A549 (cell line): ENCODE measurements at regions not wholly inside any gene's neighbourhood (a gene's known extent, or its start where the extent isn't known, plus 50 kb on each side); places are given as distances from the start of the nearest gene placed in this dataset.

Experiments used
- ATAC-seq, 2 experiments: fragments of 200-7000 bp in 1 of 2; fragments of >200 bp in 1 of 2; cut with Nextera tagmentation in 1 of 2; cut with Tn5 transposase in 1 of 2; 3 replicates each; pipeline versions ENCODE4 v1.8.0 to v1.9.1; 2018 to 2020; ENCODE audit warnings: mild to moderate bottlenecking in 1 of 2, moderate library complexity in 1 of 2
- CTCF ChIA-PET: fragments of 300-600 bp; sonication (Branson Sonifier 250); formaldehyde crosslinking; extraction: SDS; loops from one replicate; lab custom pipeline; 2021; ENCODE audit warnings: antibody characterized with exemption, inconsistent platforms; lab: Yijun Ruan, JAX
- POLR2A ChIA-PET: fragments of 350-600 bp; formaldehyde crosslinking; extraction: SDS; loops from one replicate; lab custom pipeline; 2021; ENCODE audit warnings: antibody characterized with exemption, inconsistent platforms; lab: Yijun Ruan, JAX
- DNase-seq, 2 experiments: peaks; one replicate each; pipeline versions ENCODE4 v3.0.0 to v3.0.0-alpha.2; 2011 to 2016; ENCODE audit warnings: low read depth in 1 of 2, low spot score in 1 of 2
- FAIRE-seq: peaks from 2 replicates; lab custom pipeline; 2011; peaks lifted over from hg19 to GRCh38; lab: Jason Lieb, UNC
- H3K27ac ChIP-seq, 2 experiments: fragments of >200 bp; sonication (Bioruptor Twin); formaldehyde crosslinking; 3 replicates each; pipeline ENCODE4 v1.5.1; 2016 to 2017
- H3K4me1 ChIP-seq: fragments of >200 bp; sonication (Bioruptor Twin); formaldehyde crosslinking; 3 replicates; pipeline ENCODE4 v1.6.1; 2016
- H3K4me2 ChIP-seq: fragments of >200 bp; sonication (Bioruptor Twin); formaldehyde crosslinking; 3 replicates; pipeline ENCODE4 v1.6.1; 2016
- H3K4me3 ChIP-seq: fragments of >200 bp; sonication (Bioruptor Twin); formaldehyde crosslinking; 3 replicates; pipeline ENCODE4 v1.5.1; 2016
- H3K9me3 ChIP-seq: fragments of >200 bp; sonication (Bioruptor Twin); formaldehyde crosslinking; 3 replicates; pipeline ENCODE4 v1.6.1; 2016
- CEBPB ChIP-seq, 2 experiments: fragments of >200 bp in 1 of 2; sonication (Bioruptor Twin) in 1 of 2; formaldehyde crosslinking in 1 of 2; IDR thresholded peaks; 2 replicates each; pipeline ENCODE4 v1.6.1; 2012 to 2016
- CHD4 ChIP-seq: fragments of 200-600 bp; sonication (generic); IDR thresholded peaks from 2 replicates; pipeline ENCODE4 v1.6.1; 2016; ENCODE audit warnings: antibody characterized with exemption, mild to moderate bottlenecking, borderline replicate concordance
- EHMT2 ChIP-seq: fragments of 200-600 bp; sonication (generic); IDR thresholded peaks from 2 replicates; pipeline ENCODE4 v1.6.1; 2016; ENCODE audit warnings: antibody characterized with exemption, low read depth, mild to moderate bottlenecking, moderate library complexity
- ESRRA ChIP-seq: fragments of 150-350 bp; IDR thresholded peaks from 2 replicates; pipeline ENCODE4 v1.6.1; 2014; ENCODE audit warnings: mild to moderate bottlenecking, low read length, borderline replicate concordance
- FOSL2 ChIP-seq, 2 experiments: fragments of 450-650 bp in 1 of 2; fragments of >200 bp in 1 of 2; sonication (Bioruptor Twin) in 1 of 2; formaldehyde crosslinking; IDR thresholded peaks; 2 replicates each; pipeline versions ENCODE4 v1.5.0 to v1.6.1; 2016 to 2020; ENCODE audit warnings: mild to moderate bottlenecking in 1 of 2, moderate library complexity in 1 of 2
- HEYL ChIP-seq: fragments of 250-450 bp; sonication (Bioruptor Pico); IDR thresholded peaks from 2 replicates; pipeline ENCODE4 v1.8.0; 2021; ENCODE audit warnings: mild to moderate bottlenecking, moderate library complexity
- JUN ChIP-seq, 2 experiments: fragments of >200 bp; sonication (Bioruptor Twin); formaldehyde crosslinking; IDR thresholded peaks; 2 replicates in 1 of 2; 3 replicates in 1 of 2; pipeline ENCODE4 v1.6.1; 2016 to 2017
- KDM1A ChIP-seq: fragments of 200-600 bp; sonication (generic); IDR thresholded peaks from 2 replicates; pipeline ENCODE4 v1.6.1; 2016; ENCODE audit warnings: low read depth, mild to moderate bottlenecking
- KDM5A ChIP-seq: fragments of 200-600 bp; sonication (generic); IDR thresholded peaks from 2 replicates; pipeline ENCODE4 v1.6.1; 2016; ENCODE audit warnings: antibody characterized with exemption, mild to moderate bottlenecking
- MYC ChIP-seq: IDR thresholded peaks from 2 replicates; pipeline ENCODE4 v1.6.1; 2012; ENCODE audit warnings: mild to moderate bottlenecking, inconsistent platforms, low read length, improper control_type of control experiment, borderline replicate concordance
- NFE2L2 ChIP-seq: fragments of 150-350 bp; conservative IDR thresholded peaks from 2 replicates; pipeline ENCODE4 v1.6.1; 2014; ENCODE audit warnings: low read length
- NPAS2 ChIP-seq: fragments of 250-450 bp; sonication (Bioruptor Pico); IDR thresholded peaks from 2 replicates; pipeline ENCODE4 v1.8.0; 2022; ENCODE audit warnings: mild to moderate bottlenecking, moderate library complexity, borderline replicate concordance
- RCOR1 ChIP-seq: fragments of 150-350 bp; IDR thresholded peaks from 2 replicates; pipeline ENCODE4 v1.6.1; 2014; ENCODE audit warnings: antibody characterized with exemption, low read length, low read depth
- RNF2 ChIP-seq: fragments of 200-600 bp; sonication (generic); IDR thresholded peaks from 2 replicates; pipeline ENCODE4 v1.6.1; 2016; ENCODE audit warnings: low read depth, mild to moderate bottlenecking, antibody characterized with exemption, moderate library complexity, borderline replicate concordance
- SMC3 ChIP-seq: fragments of >200 bp; sonication (Bioruptor Twin); formaldehyde crosslinking; IDR thresholded peaks from 3 replicates; pipeline ENCODE4 v1.6.1; 2018; ENCODE audit warnings: inconsistent platforms
- SREBF2 ChIP-seq: fragments of 450-650 bp; IDR thresholded peaks from 2 replicates; pipeline ENCODE4 v1.6.1; 2014; ENCODE audit warnings: mild to moderate bottlenecking, moderate library complexity
- TFCP2L1 ChIP-seq: fragments of 250-450 bp; sonication (Bioruptor Pico); IDR thresholded peaks from 2 replicates; pipeline ENCODE4 v1.5.0; 2021; ENCODE audit warnings: mild to moderate bottlenecking
- ZC3H11A ChIP-seq: fragments of 450-650 bp; IDR thresholded peaks from 2 replicates; pipeline ENCODE4 v1.6.1; 2014; ENCODE audit warnings: antibody characterized with exemption, mild to moderate bottlenecking
- ZSCAN20 ChIP-seq: fragments of 250-450 bp; sonication (Bioruptor Pico); IDR thresholded peaks from 2 replicates; pipeline ENCODE4 v1.8.0; 2022; ENCODE audit warnings: mild to moderate bottlenecking, moderate library complexity
- WGBS: methylation state at CpG from one replicate; pipeline ENCODE4 v1.1.6; 2017; ENCODE audit errors: missing lambda C conversion rate; 5-methylcytosine and 5-hydroxymethylcytosine counted together
- TF ChIP-seq, protein P1 (sequence below): fragments of 250-450 bp; sonication (Bioruptor Pico); IDR thresholded peaks from 2 replicates; pipeline ENCODE4 v1.5.0; 2021; ENCODE audit warnings: mild to moderate bottlenecking, moderate library complexity, borderline replicate concordance
- TF ChIP-seq, protein P2 (sequence below): IDR thresholded peaks from 2 replicates; pipeline ENCODE4 v1.6.1; 2012
- TF ChIP-seq, protein P3 (sequence below): IDR thresholded peaks from 2 replicates; pipeline ENCODE4 v1.6.1; 2012
- TF ChIP-seq, protein P4 (sequence below): fragments of >200 bp; sonication (Bioruptor Twin); formaldehyde crosslinking; IDR thresholded peaks from 3 replicates; pipeline ENCODE4 v1.5.1; 2016

DNA sequence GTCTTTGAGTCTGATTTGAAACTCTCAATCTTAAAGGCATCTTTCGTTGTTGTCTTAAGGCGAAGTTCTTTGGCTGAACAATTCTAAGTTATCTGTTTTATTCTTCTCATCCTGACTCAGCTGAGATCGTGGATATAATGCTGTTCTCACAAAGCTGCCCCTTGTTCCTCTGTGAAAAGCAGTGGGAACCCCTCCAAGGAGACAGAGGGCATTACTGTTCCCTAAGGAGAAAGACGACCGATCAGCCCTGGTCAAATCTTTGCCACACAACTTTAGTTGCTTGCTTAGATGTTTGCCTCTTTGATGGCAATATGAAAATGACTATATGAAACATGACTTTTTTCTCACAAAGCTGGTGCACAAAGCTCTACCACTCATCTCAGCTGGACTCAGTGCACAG, 1016.7 kb downstream of the REEP3 start (continued):
- TF ChIP-seq, protein P1, sequence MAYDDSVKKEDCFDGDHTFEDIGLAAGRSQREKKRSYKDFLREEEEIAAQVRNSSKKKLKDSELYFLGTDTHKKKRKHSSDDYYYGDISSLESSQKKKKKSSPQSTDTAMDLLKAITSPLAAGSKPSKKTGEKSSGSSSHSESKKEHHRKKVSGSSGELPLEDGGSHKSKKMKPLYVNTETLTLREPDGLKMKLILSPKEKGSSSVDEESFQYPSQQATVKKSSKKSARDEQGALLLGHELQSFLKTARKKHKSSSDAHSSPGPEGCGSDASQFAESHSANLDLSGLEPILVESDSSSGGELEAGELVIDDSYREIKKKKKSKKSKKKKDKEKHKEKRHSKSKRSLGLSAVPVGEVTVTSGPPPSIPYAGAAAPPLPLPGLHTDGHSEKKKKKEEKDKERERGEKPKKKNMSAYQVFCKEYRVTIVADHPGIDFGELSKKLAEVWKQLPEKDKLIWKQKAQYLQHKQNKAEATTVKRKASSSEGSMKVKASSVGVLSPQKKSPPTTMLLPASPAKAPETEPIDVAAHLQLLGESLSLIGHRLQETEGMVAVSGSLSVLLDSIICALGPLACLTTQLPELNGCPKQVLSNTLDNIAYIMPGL (CRISPR knock-in tag), result no peak
- TF ChIP-seq FOSL2 (IDR thresholded peaks at IDR 0.05) (no peak), FOSL2 (CRISPR knock-in tag; IDR thresholded peaks at IDR 0.05) (no peak)

DNA sequence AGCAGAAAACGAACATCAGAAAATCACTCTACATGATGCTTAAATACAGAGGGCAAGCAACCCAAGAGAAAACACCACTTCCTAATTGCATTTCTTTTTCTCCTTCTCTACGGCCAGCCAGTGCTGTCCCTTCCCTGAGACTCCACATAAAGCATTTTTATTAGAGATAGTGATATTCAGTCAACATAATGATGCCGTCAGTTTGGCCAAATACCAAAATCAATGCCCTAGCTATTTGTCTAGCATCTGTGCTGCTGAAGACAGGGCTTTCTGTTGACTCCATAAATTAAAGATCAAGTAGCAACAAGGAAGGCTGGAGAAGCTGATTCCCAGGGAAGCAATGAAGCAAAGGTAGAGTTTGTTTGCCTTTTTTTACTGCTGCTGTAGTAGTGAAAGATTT, 1024.9 kb downstream of the REEP3 start:
- FAIRE-seq, result no peak
- TF ChIP-seq CEBPB (IDR thresholded peaks at IDR 0.05) (no peak), EHMT2 (no peak), CHD4 (no peak), TFCP2L1 (CRISPR knock-in tag) (no peak), RCOR1 (no peak), NPAS2 (CRISPR knock-in tag) (no peak), ZSCAN20 (CRISPR knock-in tag) (no peak), FOSL2 (IDR thresholded peaks at IDR 0.05) (no peak), FOSL2 (CRISPR knock-in tag; IDR thresholded peaks at IDR 0.05) (no peak)

DNA sequence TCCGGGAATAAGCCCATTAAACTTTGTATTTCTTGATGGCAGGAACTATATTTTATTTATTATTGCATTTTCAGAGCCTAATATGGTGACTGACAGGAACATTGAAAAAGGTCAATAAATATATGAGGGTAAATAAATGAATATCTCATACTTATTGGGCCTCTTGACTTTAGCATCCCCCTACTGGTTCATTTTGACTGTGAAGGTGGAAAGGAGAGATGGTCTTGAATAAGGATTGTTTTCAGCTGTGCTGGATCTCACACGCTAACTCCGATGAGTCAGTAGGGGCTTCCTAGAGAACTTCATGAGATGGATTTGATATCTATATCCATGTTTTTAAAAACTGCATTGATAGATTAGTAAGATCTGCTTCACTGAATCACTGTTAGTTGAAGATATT, 1026.0 kb downstream of the REEP3 start:
- POLR2A ChIA-PET, result no interaction called here
- Histone ChIP-seq H3K4me1 (no peaks in the 10 kb centered on the region), H3K4me2 (no peak overlapping the region), H3K9me3 (no peaks in the 10 kb centered on the region), H3K27ac (no peak overlapping the region)
- DNase-seq, result no peak
- no peak for FAIRE-seq
- TF ChIP-seq, protein P2, sequence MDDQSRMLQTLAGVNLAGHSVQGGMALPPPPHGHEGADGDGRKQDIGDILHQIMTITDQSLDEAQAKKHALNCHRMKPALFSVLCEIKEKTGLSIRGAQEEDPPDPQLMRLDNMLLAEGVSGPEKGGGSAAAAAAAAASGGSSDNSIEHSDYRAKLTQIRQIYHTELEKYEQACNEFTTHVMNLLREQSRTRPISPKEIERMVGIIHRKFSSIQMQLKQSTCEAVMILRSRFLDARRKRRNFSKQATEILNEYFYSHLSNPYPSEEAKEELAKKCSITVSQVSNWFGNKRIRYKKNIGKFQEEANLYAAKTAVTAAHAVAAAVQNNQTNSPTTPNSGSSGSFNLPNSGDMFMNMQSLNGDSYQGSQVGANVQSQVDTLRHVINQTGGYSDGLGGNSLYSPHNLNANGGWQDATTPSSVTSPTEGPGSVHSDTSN, result no peak
- TF ChIP-seq ZSCAN20 (CRISPR knock-in tag), result no peak
- TF ChIP-seq, protein P3, sequence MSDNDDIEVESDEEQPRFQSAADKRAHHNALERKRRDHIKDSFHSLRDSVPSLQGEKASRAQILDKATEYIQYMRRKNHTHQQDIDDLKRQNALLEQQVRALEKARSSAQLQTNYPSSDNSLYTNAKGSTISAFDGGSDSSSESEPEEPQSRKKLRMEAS, result no peak
- TF ChIP-seq TFCP2L1 (CRISPR knock-in tag), result no peak
- TF ChIP-seq, protein P4, sequence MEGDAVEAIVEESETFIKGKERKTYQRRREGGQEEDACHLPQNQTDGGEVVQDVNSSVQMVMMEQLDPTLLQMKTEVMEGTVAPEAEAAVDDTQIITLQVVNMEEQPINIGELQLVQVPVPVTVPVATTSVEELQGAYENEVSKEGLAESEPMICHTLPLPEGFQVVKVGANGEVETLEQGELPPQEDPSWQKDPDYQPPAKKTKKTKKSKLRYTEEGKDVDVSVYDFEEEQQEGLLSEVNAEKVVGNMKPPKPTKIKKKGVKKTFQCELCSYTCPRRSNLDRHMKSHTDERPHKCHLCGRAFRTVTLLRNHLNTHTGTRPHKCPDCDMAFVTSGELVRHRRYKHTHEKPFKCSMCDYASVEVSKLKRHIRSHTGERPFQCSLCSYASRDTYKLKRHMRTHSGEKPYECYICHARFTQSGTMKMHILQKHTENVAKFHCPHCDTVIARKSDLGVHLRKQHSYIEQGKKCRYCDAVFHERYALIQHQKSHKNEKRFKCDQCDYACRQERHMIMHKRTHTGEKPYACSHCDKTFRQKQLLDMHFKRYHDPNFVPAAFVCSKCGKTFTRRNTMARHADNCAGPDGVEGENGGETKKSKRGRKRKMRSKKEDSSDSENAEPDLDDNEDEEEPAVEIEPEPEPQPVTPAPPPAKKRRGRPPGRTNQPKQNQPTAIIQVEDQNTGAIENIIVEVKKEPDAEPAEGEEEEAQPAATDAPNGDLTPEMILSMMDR, result no peak
- TF ChIP-seq MYC, result no peak
- TF ChIP-seq ZC3H11A, result no peak
- TF ChIP-seq RNF2, result no peak
- TF ChIP-seq NPAS2 (CRISPR knock-in tag), result no peak
- no peak for TF ChIP-seq ESRRA
- no peak for TF ChIP-seq KDM5A
- no peak for TF ChIP-seq HEYL (CRISPR knock-in tag)
- no peak for TF ChIP-seq NFE2L2
- no peak for TF ChIP-seq JUN (IDR thresholded peaks at IDR 0.05)
- no peak for TF ChIP-seq SREBF2
- no peak for TF ChIP-seq SMC3
- TF ChIP-seq KDM1A, result no peak
- TF ChIP-seq, all 56 proteins: peak for 0
- CTCF ChIA-PET, result interaction anchor here (1.2 kb wide), 1 partner anchor 29 kb away, joined by 3 read pairs; no protein-coding TSS in a partner anchor
- no peak for ATAC-seq
- 56% methylated on average over 3 of the region's 3 CpGs for WGBS
- no peak overlapping the region for H3K4me3 ChIP-seq

More for the DNA sequence above, 1024.9 kb downstream of the REEP3 start:
- no peak overlapping the region for H3K4me2 ChIP-seq
- CTCF ChIA-PET, result interaction anchor here (1.2 kb wide), 1 partner anchor 28 kb away, joined by 3 read pairs; no protein-coding TSS in a partner anchor
- no peak overlapping the region for H3K4me3 ChIP-seq
- no peak for ATAC-seq
- H3K4me1 ChIP-seq, result no peaks in the 10 kb centered on the region
- no peak for DNase-seq
- no peaks in the 10 kb centered on the region for H3K9me3 ChIP-seq
- POLR2A ChIA-PET, result no interaction called here
- no peak overlapping the region for H3K27ac ChIP-seq
- 3% methylated on average over 3 of the region's 3 CpGs for WGBS
